Stomach (tissue), 4 donors: ENCODE measurements at regions not wholly inside any gene's neighbourhood (a gene's known extent, or its start where the extent isn't known, plus 50 kb on each side); places are given as distances from the start of the nearest gene placed in this dataset.
"Not testable (repeated sequence)": the region's sequence is repeated elsewhere in the genome, so short reads cannot be mapped to it uniquely, and the experiment has no call there.

Source experiments
- CTCF ChIP-seq, 7 experiments: fragments of 450-650 bp in 4 of 7; fragments of 200-600 bp in 3 of 7; sonication (generic) in 3 of 7; IDR thresholded peaks; one replicate each; pipeline ENCODE4 v1.5.1; 2016 to 2019; ENCODE audit warnings: antibody characterized with exemption in 7 of 7, control low read depth in 2 of 7, mild to moderate bottlenecking in 1 of 7
- EP300 ChIP-seq: sonication (generic); formaldehyde crosslinking; IDR thresholded peaks from one replicate; pipeline ENCODE4 v1.6.1; 2017; ENCODE audit warnings: antibody characterized with exemption
- POLR2A ChIP-seq, 4 donors: fragments of 450-650 bp; IDR thresholded peaks; one replicate each; pipeline ENCODE4 v1.6.1; 2016; ENCODE audit warnings: antibody characterized with exemption in 4 of 4, control low read depth in 2 of 4, mild to moderate bottlenecking in 1 of 4, moderate library complexity in 1 of 4
- POLR2AphosphoS5 ChIP-seq, 3 donors: sonication (generic); formaldehyde crosslinking; IDR thresholded peaks; one replicate each; pipeline ENCODE4 v1.6.1; 2016; ENCODE audit warnings: antibody characterized with exemption in 3 of 3

- not testable (repeated sequence) for TF ChIP-seq CTCF (IDR thresholded peaks at IDR 0.05); POLR2A (IDR thresholded peaks at IDR 0.05); POLR2AphosphoS5 (IDR thresholded peaks at IDR 0.05); EP300
Observed at GRCh38 chr18:14357553-14358297, 185.7 kb downstream of the POTEC start.
